ENCODE measurements at regions not wholly inside any gene's neighbourhood (a gene's known extent, or its start where the extent isn't known, plus 50 kb on each side); places are given as distances from the start of the nearest gene placed in this dataset.

DNA sequence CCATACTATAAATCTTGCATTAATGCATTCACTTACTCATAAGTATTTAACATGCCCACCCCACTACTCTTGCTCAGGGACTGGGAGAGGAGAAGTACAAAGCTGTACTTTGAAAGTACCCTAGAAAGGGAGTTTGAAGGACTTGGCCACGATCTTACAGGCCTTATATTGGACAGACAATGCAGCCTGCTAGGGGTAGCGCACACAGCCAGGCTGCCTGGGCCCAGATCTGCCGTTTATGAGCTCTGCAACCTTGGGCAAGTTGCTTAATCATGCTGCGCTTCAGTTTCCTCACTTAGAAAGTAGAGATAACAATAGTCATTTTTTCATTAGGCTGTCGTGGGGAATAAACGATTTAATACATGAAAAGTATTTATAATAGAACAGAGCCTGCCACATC, 110.1 kb downstream of the CDC7 start:
- TF ChIP-seq, protein P1, sequence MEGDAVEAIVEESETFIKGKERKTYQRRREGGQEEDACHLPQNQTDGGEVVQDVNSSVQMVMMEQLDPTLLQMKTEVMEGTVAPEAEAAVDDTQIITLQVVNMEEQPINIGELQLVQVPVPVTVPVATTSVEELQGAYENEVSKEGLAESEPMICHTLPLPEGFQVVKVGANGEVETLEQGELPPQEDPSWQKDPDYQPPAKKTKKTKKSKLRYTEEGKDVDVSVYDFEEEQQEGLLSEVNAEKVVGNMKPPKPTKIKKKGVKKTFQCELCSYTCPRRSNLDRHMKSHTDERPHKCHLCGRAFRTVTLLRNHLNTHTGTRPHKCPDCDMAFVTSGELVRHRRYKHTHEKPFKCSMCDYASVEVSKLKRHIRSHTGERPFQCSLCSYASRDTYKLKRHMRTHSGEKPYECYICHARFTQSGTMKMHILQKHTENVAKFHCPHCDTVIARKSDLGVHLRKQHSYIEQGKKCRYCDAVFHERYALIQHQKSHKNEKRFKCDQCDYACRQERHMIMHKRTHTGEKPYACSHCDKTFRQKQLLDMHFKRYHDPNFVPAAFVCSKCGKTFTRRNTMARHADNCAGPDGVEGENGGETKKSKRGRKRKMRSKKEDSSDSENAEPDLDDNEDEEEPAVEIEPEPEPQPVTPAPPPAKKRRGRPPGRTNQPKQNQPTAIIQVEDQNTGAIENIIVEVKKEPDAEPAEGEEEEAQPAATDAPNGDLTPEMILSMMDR (IDR thresholded peaks at IDR 0.05): no peak
- no peak for TF ChIP-seq POLR2A (IDR thresholded peaks at IDR 0.05)

All from esophagus squamous epithelium (tissue), 4 donors.